Natural killer cell treated with Interleukin-12 subunit alpha and Interleukin-12 subunit beta and Interleukin-15 and Interleukin-18, amount 100 ng/mL, for 72 hours (primary cell): ENCODE measurements at regions not wholly inside any gene's neighbourhood (a gene's known extent, or its start where the extent isn't known, plus 50 kb on each side); places are given as distances from the start of the nearest gene placed in this dataset.

Experiments
- ATAC-seq, 2 donors: fragments of 150-1000 bp; cut with Tn5 transposase in 1 of 2; sonication (Bioruptor Pico), chemical (Tn5 transposase) in 1 of 2; 2 replicates each; pipeline ENCODE4 v1.10.0; 2021
- DNase-seq: peaks from one replicate; pipeline ENCODE4 v3.0.0; 2022; ENCODE audit warnings: low spot score
- H3K27ac Mint-ChIP-seq, 2 donors: 1 replicate in 1 of 2; 2 replicates in 1 of 2; pipeline ENCODE4 v1.8.0; 2022; ENCODE audit warnings: mixed read lengths in 2 of 2, mild to moderate bottlenecking in 1 of 2, moderate library complexity in 1 of 2
- H3K27me3 Mint-ChIP-seq, 2 donors: 1 replicate in 1 of 2; 2 replicates in 1 of 2; pipeline ENCODE4 v1.8.0; 2022; ENCODE audit warnings: mixed read lengths in 2 of 2
- H3K36me3 Mint-ChIP-seq: one replicate; pipeline ENCODE4 v1.8.0; 2022; ENCODE audit warnings: mixed read lengths
- H3K4me1 Mint-ChIP-seq, 2 donors: 1 replicate in 1 of 2; 2 replicates in 1 of 2; pipeline ENCODE4 v1.8.0; 2022; ENCODE audit warnings: low read depth in 2 of 2, mixed read lengths in 2 of 2, mild to moderate bottlenecking in 1 of 2
- H3K4me3 Mint-ChIP-seq: one replicate; pipeline ENCODE4 v1.8.0; 2022; ENCODE audit warnings: mixed read lengths
- H3K9me3 Mint-ChIP-seq: 2 replicates; pipeline ENCODE4 v1.8.0; 2022; ENCODE audit warnings: mixed read lengths

DNA sequence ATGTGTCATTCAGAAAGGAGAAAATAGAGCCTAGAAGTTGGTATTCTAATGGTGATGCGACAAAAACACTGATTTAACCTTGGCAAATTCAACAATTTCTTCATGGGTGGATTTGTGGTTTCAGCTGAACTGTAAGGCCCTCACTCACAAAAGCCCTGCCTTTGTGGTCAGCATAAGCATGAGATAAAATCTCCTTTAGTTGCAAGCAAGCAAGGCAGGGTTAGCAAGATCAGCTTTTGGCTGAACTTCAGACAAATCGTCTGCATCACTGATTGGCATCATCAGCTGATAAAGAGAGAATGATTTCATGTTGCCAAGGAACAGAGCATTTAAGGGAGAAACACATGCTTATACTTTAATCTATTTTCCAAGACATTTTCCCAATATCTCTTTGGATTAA, 2582.2 kb downstream of the PCDH7 start:
- no peak for ATAC-seq
- no peaks in the 10 kb centered on the region for H3K27me3 Mint-ChIP-seq
- no peak for DNase-seq
- no peak overlapping the region for H3K27ac Mint-ChIP-seq
- H3K36me3 Mint-ChIP-seq = peaks cover 4% of the 10 kb centered on the region
- H3K9me3 Mint-ChIP-seq = peaks cover 13% of the 10 kb centered on the region
- H3K4me1 Mint-ChIP-seq = no peaks in the 10 kb centered on the region
- H3K4me3 Mint-ChIP-seq = no peak overlapping the region

DNA sequence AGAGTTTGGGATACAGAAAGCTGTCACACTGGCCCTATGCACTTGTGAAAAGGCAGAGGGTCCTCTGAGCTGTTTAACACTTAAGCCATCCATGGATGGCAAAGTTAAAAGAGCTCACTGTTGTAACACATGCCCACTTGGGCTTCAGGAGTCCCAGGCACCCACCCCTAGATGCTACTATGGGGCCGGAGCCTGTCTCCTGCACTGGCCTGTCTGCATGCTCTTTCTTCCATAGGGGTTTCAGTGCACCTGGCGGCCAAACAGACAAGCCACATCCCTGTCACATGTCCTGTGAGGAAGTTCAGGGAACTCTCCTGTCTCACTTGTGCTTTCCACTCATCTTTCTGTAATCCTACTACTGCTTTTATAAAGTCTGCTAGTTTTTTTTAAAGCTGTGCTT, 2586.0 kb downstream of the PCDH7 start:
- Mint-ChIP-seq H3K27me3 (no peaks in the 10 kb centered on the region), H3K9me3 (peaks cover 11% of the 10 kb centered on the region), H3K27ac (no peak overlapping the region), H3K4me3 (no peak overlapping the region), H3K36me3 (no peaks in the 10 kb centered on the region), H3K4me1 (no peaks in the 10 kb centered on the region)
- DNase-seq = no peak
- no peak for ATAC-seq

DNA sequence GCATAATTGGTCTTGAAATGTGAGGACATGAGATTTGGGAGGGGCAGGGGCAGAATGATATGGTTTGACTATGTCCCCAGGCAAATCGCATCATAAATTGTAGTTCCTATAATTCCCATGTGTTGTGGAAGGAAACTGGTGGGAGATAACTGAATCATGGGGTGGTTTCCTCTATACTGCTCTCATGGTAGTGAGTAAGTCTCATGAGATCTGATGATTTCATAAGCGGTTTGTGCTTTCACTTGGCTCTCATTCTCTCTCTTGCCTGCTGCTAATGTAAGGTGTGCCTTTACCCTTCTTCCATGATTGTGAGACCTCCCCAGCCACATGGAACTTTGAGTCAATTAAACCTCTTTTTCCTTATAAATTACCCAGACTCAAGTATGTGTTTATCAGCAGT, 2595.9 kb downstream of the PCDH7 start:
- peaks cover 5% of the 10 kb centered on the region for H3K36me3 Mint-ChIP-seq
- no peak overlapping the region for H3K4me3 Mint-ChIP-seq
- no peaks in the 10 kb centered on the region for H3K4me1 Mint-ChIP-seq
- H3K27ac Mint-ChIP-seq = no peak overlapping the region
- peaks cover 20% of the 10 kb centered on the region for H3K9me3 Mint-ChIP-seq
- no peak for DNase-seq
- no peak for ATAC-seq
- no peaks in the 10 kb centered on the region for H3K27me3 Mint-ChIP-seq

DNA sequence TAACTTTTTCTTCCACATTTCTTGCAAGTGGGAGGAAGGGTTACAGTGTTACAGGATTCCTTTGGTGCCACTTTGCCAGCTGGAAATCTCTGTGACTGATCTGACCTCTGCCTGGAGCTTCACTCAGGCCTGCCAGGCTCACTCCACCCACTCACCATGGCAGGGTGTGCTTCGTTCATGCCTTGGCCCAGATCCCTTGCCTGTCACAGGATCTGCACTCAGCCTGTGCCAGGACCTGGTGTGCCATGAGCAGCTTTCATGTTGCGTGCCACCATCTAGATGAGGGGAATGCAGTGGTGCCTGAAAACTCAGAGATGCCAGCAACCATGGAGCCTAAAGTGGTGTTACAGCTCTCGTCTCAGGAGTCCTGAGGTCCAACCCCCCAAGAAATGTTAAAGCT, 2596.4 kb downstream of the PCDH7 start:
- Mint-ChIP-seq H3K4me1 (no peaks in the 10 kb centered on the region), H3K36me3 (peaks cover 5% of the 10 kb centered on the region)
- no peak for DNase-seq

DNA sequence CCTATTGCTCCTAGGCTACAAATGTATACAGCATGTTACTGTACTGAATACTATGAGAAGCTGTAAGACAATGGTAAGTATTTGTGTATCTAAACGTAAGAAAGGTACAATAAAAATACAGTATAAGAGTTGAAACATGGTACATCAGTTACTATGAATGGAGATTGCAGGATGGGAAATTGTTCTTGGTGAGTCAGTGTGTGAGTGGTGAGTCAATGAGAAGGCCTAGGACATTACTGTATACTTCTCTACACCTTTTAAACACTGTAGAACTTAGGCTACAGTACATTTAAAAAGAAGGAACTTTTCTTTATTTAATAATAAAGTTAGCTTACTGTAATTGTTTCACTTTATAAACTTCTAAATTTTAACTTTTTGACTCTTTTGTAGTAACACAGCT, 2603.2 kb downstream of the PCDH7 start:
- Mint-ChIP-seq H3K27me3 (no peaks in the 10 kb centered on the region), H3K27ac (no peak overlapping the region), H3K4me1 (no peaks in the 10 kb centered on the region), H3K9me3 (peaks cover 23% of the 10 kb centered on the region), H3K36me3 (no peaks in the 10 kb centered on the region), H3K4me3 (no peak overlapping the region)
- DNase-seq = no peak
- ATAC-seq = no peak

More for the DNA sequence above, 2596.4 kb downstream of the PCDH7 start:
- Mint-ChIP-seq H3K9me3 (peaks cover 19% of the 10 kb centered on the region), H3K27me3 (no peaks in the 10 kb centered on the region), H3K27ac (no peak overlapping the region), H3K4me3 (no peak overlapping the region)
- no peak for ATAC-seq

DNA sequence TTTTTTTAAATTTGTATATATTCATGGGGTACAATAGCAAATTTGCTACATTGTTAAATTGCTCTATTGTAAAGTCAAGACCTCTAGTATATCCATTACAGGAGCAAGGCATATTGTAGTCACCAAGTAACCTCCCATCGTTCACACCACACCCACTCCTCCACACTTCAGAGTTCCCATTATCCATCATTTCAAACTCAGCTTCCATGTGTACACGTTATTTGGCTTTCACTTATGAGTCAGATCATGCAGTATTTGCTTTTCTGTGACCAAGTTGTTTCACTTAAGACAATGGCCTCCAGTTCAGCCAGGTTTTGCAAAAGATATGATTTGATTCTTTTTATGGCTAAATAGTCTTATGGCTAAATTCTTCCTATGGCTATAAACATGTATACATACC, 2614.2 kb downstream of the PCDH7 start:
- ATAC-seq (no peak), DNase-seq (no peak)
- Mint-ChIP-seq H3K27me3 (no peaks in the 10 kb centered on the region), H3K4me3 (no peak overlapping the region), H3K9me3 (peaks cover 19% of the 10 kb centered on the region), H3K27ac (no peak overlapping the region), H3K36me3 (peaks cover 2% of the 10 kb centered on the region), H3K4me1 (no peaks in the 10 kb centered on the region)

DNA sequence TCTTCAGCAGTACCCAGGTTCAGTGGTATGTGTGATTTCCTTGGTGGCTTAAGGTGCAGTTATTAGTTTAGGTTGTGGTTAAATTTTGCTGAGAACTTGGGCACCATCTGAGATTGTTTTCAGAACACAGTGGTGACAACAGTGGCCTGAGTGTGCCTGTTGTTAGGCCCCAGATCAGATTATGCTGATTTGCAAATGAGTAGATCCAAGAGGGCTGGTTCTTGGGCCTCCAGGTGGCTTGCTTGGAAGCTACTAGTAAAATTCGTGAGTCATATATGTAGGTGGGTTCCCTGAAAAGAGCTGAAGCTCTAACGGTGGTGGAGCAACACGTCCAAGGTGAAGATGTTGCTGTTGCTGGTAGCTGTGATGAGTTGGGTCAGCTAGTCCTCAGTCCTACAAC, 2619.6 kb downstream of the PCDH7 start:
- Mint-ChIP-seq H3K27ac (no peak overlapping the region), H3K4me3 (no peak overlapping the region), H3K4me1 (no peaks in the 10 kb centered on the region), H3K36me3 (peaks cover 7% of the 10 kb centered on the region), H3K27me3 (no peaks in the 10 kb centered on the region), H3K9me3 (peaks cover 11% of the 10 kb centered on the region)
- ATAC-seq (no peak), DNase-seq (no peak)

DNA sequence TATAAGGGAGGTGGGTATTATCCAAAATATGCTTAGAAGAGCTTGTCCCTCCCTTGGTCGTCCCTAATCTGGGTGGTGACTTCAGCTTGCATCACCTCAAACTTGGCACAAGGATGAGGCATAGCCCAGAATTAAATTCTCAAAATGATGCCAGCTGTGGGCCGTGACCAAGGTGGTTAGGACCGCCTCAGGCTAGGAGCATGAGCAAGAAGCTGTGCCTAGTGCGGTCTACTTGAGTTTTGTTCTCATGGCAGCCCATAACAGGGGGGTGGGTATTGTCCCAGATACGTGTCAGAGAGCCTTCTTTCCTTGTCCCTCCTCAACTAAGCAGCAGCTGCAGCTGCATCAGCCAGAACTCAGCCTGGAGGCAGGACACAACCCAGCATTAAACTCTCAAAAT, 2620.0 kb downstream of the PCDH7 start:
- ATAC-seq (no peak), DNase-seq (no peak)
- no peak overlapping the region for H3K4me3 Mint-ChIP-seq
- H3K27me3 Mint-ChIP-seq = no peaks in the 10 kb centered on the region
- H3K4me1 Mint-ChIP-seq = no peaks in the 10 kb centered on the region
- H3K27ac Mint-ChIP-seq = no peak overlapping the region
- H3K9me3 Mint-ChIP-seq = peaks cover 11% of the 10 kb centered on the region
- peaks cover 7% of the 10 kb centered on the region for H3K36me3 Mint-ChIP-seq

DNA sequence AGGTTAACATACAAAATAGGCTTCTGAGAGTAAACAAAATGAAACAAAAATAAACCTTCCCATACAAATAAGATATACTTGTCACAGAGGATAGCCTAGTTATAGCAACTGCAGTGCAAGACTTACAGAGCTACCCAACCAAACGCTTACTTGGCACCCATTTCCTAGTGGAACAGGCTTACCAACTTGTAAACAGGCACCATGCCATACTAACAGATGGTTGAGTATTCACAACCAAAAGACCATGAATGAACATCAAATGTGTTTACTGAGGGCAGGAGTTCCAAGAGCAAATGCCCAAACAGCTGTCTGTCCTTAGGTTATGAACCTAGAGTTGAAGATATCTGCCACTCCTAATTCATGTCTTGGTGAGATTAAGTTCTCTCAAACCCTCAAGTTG, 2629.2 kb downstream of the PCDH7 start:
- no peak overlapping the region for H3K27ac Mint-ChIP-seq
- peaks cover 5% of the 10 kb centered on the region for H3K9me3 Mint-ChIP-seq
- ATAC-seq = no peak
- no peak overlapping the region for H3K4me3 Mint-ChIP-seq
- no peak for DNase-seq
- no peaks in the 10 kb centered on the region for H3K27me3 Mint-ChIP-seq
- no peaks in the 10 kb centered on the region for H3K36me3 Mint-ChIP-seq
- H3K4me1 Mint-ChIP-seq = no peaks in the 10 kb centered on the region

DNA sequence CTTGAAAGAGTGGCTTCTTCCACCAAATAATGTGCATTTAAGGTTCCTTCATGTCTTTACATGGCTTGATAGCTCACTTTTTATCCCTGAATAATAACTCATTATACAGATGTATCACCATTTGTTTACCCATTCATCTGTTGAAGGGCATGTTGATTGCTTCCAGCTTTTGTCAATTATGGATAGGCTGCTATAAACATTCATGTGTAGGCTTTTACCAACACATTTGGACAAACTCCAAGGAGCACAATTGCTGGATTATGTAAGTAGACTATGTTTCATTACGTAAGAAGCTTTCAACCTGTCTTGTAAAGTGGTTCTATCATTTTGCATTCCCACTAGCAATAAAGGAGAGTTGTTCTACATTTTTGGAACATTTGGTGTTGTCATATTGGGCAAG, 2637.0 kb downstream of the PCDH7 start:
- peaks cover 6% of the 10 kb centered on the region for H3K9me3 Mint-ChIP-seq
- DNase-seq = no peak
- no peaks in the 10 kb centered on the region for H3K4me1 Mint-ChIP-seq
- H3K36me3 Mint-ChIP-seq = peaks cover 4% of the 10 kb centered on the region
- no peaks in the 10 kb centered on the region for H3K27me3 Mint-ChIP-seq
- no peak overlapping the region for H3K27ac Mint-ChIP-seq
- ATAC-seq = no peak
- H3K4me3 Mint-ChIP-seq = no peak overlapping the region

DNA sequence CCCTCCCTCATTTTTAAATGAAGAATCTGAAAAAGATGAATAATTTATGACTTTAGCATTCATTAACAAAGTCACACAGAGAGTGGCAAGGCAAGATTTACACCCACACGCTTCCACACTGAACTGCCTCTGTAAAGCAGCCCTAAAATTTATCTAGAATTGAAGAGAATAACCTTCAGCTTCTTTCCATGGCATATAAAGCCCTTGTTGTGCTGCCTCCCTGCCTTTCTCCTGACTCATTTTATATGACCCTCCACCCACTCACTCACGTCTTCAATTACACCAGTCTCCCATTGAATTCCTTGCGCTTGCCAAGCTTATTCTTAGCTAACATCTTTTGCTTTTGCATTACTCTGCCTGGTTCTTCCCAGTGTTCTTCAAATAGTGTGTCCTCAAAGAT, 2649.3 kb downstream of the PCDH7 start:
- Mint-ChIP-seq H3K4me3 (no peak overlapping the region), H3K27ac (no peak overlapping the region), H3K4me1 (no peaks in the 10 kb centered on the region)

DNA sequence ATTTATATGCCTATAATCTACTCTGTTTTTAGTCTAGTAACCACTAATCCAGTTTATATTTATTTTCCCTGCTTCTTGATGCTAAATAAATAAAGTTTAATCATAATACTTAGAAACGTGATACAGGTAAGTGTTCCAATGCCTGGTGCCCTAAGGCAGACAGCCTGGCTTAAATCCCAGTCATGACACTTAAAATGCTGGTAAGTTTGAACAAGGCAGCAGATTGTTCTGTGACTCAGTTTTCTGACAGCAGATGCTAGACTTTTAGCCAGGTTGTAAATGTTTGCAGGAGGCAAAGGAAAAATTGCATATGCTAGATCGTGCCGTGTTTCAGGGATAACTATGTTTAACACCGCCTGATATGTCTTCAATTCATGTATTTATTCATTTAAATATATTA, 2661.6 kb downstream of the PCDH7 start:
- no peak for DNase-seq
- peaks cover 24% of the 10 kb centered on the region for H3K9me3 Mint-ChIP-seq
- no peak overlapping the region for H3K4me3 Mint-ChIP-seq
- H3K4me1 Mint-ChIP-seq = no peaks in the 10 kb centered on the region
- ATAC-seq = no peak
- H3K27me3 Mint-ChIP-seq = no peaks in the 10 kb centered on the region
- H3K36me3 Mint-ChIP-seq = peaks cover 4% of the 10 kb centered on the region
- no peak overlapping the region for H3K27ac Mint-ChIP-seq

More for the DNA sequence above, 2649.3 kb downstream of the PCDH7 start:
- Mint-ChIP-seq H3K36me3 (peaks cover 10% of the 10 kb centered on the region), H3K9me3 (peaks cover 23% of the 10 kb centered on the region), H3K27me3 (no peaks in the 10 kb centered on the region)
- ATAC-seq = no peak
- DNase-seq = no peak

DNA sequence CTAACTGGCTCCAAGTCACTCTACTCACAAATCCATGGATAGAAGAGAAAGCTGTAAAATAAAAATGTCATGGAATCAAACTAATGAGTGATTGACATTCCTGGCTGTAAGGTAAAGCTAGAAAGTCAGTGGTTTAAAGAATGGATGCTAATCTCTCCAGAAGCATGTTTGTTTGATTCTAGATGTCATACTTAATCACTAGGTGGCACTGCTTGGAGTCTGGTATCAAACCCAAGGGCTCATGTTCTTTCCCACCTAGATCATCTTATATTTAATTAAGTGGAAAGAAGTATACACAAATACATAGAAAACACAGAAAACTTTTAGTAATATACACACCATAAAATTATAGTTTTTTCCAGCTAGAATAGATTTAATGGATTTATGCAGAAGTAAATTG, 2666.6 kb downstream of the PCDH7 start:
- no peak overlapping the region for H3K27ac Mint-ChIP-seq
- ATAC-seq (no peak), DNase-seq (no peak)
- peaks cover 17% of the 10 kb centered on the region for H3K9me3 Mint-ChIP-seq
- no peaks in the 10 kb centered on the region for H3K27me3 Mint-ChIP-seq
- no peaks in the 10 kb centered on the region for H3K4me1 Mint-ChIP-seq
- no peak overlapping the region for H3K4me3 Mint-ChIP-seq
- H3K36me3 Mint-ChIP-seq = peaks cover 4% of the 10 kb centered on the region

DNA sequence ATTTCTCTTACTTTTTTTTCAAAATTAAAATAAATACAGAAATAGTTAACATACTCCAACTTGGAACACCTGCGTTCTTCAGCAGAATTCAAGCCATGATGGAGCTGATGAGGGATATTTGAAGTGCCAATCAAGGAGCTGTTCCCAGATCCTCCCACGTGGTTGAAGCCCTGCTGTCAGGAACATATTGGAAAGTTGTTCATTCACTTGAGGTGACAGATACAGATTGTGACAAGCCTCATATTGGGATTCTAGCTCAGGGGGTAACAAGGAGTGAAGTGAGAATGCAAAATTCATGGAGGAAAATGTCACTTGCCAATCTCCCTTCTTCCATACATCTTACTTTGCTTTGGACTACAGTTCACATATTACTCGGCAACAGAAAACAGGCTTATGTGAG, 2670.8 kb downstream of the PCDH7 start:
- Mint-ChIP-seq H3K4me1 (no peaks in the 10 kb centered on the region), H3K4me3 (no peak overlapping the region), H3K9me3 (peaks cover 4% of the 10 kb centered on the region), H3K27ac (no peak overlapping the region), H3K36me3 (no peaks in the 10 kb centered on the region), H3K27me3 (no peaks in the 10 kb centered on the region)
- DNase-seq (no peak), ATAC-seq (no peak)

DNA sequence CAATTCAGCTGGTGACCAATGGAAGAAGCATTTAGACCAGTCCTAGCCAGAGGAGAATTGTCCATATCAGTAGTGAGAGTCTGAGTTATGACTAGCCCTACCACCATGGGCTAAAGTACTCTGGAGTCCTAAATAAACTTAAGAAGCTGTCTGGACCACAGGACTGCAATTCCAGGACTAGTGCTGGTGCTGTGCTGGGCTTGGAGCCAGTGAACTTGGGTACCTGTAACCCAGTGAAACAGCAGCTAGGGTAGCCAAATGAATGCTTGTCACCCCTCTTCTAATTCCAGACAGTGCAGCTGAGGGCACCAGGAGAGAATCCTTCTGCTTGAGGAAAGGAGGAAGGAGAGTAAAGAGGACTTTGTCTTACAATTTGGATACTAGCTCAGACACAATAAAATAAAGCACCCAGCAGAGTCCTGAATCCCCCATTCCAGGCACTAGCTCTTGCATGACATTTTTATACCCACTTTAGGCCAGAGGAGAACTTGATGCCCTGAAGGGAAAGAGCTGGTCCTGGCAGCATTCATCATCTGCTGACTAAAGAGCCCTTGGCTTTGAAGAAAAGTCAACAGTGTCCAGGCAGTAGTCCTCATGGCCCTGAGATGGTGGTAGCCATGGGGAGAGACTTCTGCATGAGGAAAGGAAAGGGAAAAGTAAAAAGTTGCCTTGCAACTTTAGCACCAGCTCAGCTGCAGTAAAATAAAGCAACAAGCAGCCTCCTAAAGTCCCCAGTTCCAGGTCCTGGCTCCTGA, 2675.7 kb downstream of the PCDH7 start:
- Mint-ChIP-seq H3K27me3 (no peaks in the 10 kb centered on the region), H3K27ac (no peak overlapping the region), H3K36me3 (peaks cover 6% of the 10 kb centered on the region), H3K4me3 (no peak overlapping the region), H3K9me3 (peaks cover 8% of the 10 kb centered on the region), H3K4me1 (no peaks in the 10 kb centered on the region)
- ATAC-seq (no peak), DNase-seq (no peak)
